ENCODE measurements at regions not wholly inside any gene's neighbourhood (a gene's known extent, or its start where the extent isn't known, plus 50 kb on each side); places are given as distances from the start of the nearest gene placed in this dataset.
A peak's percentile ranks its signal among the peaks of the same experiment; 100 is the strongest.

DNA sequence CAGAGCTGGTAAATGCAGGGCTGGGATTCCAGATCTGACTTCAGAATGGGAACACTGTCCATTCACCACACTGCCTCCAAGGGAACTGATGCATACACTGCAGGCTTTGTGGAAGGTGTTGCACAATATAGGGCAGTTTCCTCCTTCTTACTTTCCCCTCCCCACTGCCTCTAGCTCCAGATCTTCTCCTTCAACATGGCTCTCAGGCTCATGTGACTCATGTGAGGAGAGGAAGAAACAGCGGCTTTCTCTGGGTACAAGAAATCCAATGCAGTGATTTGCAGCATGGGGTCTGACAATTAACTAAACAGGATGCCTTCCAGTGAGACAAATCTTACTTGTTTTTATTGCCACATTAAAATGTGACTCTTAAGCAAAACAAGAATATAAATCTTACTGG lies 447.6 kb upstream of the CCDC196 start:
- H3K23ac ChIP-seq (ENCODE audit: low read depth, low read length), result no peak overlapping the region
- in situ Hi-C loops (cut with MboI; ENCODE audit: low sequenced_read_pairs) (no loop called here), dilution Hi-C loops (cut with HindIII; ENCODE audit: low sequenced_read_pairs, unreplicated experiment) (no loop called here), intact Hi-C loops (cut with micrococcal nuclease) (no loop called here)
- no peak overlapping the region for H2BK15ac ChIP-seq (ENCODE audit: low read depth, low read length)
- H3K9me3 ChIP-seq (ENCODE audit: control insufficient read depth, insufficient read depth, low read length), result peaks cover 7% of the 10 kb centered on the region; the same call in 1 of the 2 replicates
- CTCF ChIA-PET, result no interaction called here
- no peak overlapping the region for H3K56ac ChIP-seq (ENCODE audit: extremely low read depth, insufficient read depth, low read length)
- H2AFZ ChIP-seq (replicated peaks; ENCODE audit: low read length, poor library complexity), result no peak overlapping the region
- no peak overlapping the region for H3K14ac ChIP-seq (replicated peaks; ENCODE audit: low read depth, low read length)
- H3K4me2 ChIP-seq (ENCODE audit: low read depth, low read length), result no peak overlapping the region
- H3K9me1 ChIP-seq (ENCODE audit: insufficient read depth, low read length), result no peaks in the 10 kb centered on the region
- H3K79me1 ChIP-seq (ENCODE audit: low read depth in 1 of 2, low read length in 2 of 2), result no peaks in the 10 kb centered on the region
- no peak overlapping the region for H4K8ac ChIP-seq (ENCODE audit: low read depth in 2 of 2, low read length in 2 of 2)
- no peaks in the 10 kb centered on the region for H3K4me1 ChIP-seq (ENCODE audit: control insufficient read depth, insufficient read depth, low read length)
- no peak overlapping the region for H4K5ac ChIP-seq (ENCODE audit: low read depth, low read length)
- no peak overlapping the region for H3K27ac ChIP-seq (ENCODE audit: insufficient read depth, low read length)
- H3K4me3 ChIP-seq (ENCODE audit: insufficient read depth, low read depth, low read length), result no peak overlapping the region
- H3K9ac ChIP-seq (ENCODE audit: low read depth, low read length), result no peak overlapping the region
- no peak overlapping the region for H2BK20ac ChIP-seq (ENCODE audit: low read depth, low read length)
- H4K91ac ChIP-seq (ENCODE audit: insufficient read depth, low read depth, low read length), result no peak overlapping the region
- H2BK120ac ChIP-seq (ENCODE audit: low read depth, low read length), result no peak overlapping the region
- no peaks in the 10 kb centered on the region for H3K27me3 ChIP-seq (ENCODE audit: control insufficient read depth, insufficient read depth, low read length)
- no peak overlapping the region for H2AK5ac ChIP-seq (ENCODE audit: low read depth, low read length)
- H2BK5ac ChIP-seq (ENCODE audit: low read depth, low read length, poor library complexity, severe bottlenecking), result no peak overlapping the region
- H3K4ac ChIP-seq (ENCODE audit: low read depth, low read length), result no peak overlapping the region
- no peaks in the 10 kb centered on the region for H3K36me3 ChIP-seq (ENCODE audit: control insufficient read depth, insufficient read depth, low read length)
- DNase-seq (peak; percentile 0), ATAC-seq (ENCODE audit: low read depth) (no peak)
- no TSS peak for BruUV-seq (replicated peaks)
- no peak overlapping the region for H3K18ac ChIP-seq (ENCODE audit: low read depth, low read length)
- H4K20me1 ChIP-seq (ENCODE audit: insufficient read depth, low read length), result no peaks in the 10 kb centered on the region
- H2AK9ac ChIP-seq (replicated peaks; ENCODE audit: low read depth, low read length, poor library complexity), result no peak overlapping the region
- WGBS, 2 experiments (ENCODE audit: extremely low coverage in 2 of 2, insufficient read length in 1 of 2), result no CpG with 5 or more reads among the region's 1 CpG
- POLR2A ChIA-PET (ENCODE audit: unreplicated experiment), result no interaction called here
- TF ChIP-seq CHD1 (IDR thresholded peaks at IDR 0.05; ENCODE audit: low read depth, low read length) (no peak), CEBPB (IDR thresholded peaks at IDR 0.05; ENCODE audit: low read depth, low read length) (peak; percentile 64)
